ENCODE measurements at regions not wholly inside any gene's neighbourhood (a gene's known extent, or its start where the extent isn't known, plus 50 kb on each side); places are given as distances from the start of the nearest gene placed in this dataset.

- no peak for DNase-seq (ENCODE audit: low read depth)
These were observed 606.7 kb upstream of the PCDH20 start for GRCh38 chr13:62022369-62022768.

- no peak for DNase-seq (ENCODE audit: low read depth)
These were observed 604.2 kb upstream of the PCDH20 start for GRCh38 chr13:62019858-62020257.

GRCh38 chr13:62014299-62014698, 598.6 kb upstream of the PCDH20 start:
- no peak for DNase-seq (ENCODE audit: low read depth)

GRCh38 chr13:62003452-62003851, 587.8 kb upstream of the PCDH20 start:
- no peak for DNase-seq (ENCODE audit: low read depth)

GRCh38 chr13:61994174-61994573, 578.5 kb upstream of the PCDH20 start:
- DNase-seq (ENCODE audit: low read depth) = no peak

- DNase-seq (ENCODE audit: low read depth) = no peak
These were observed 574.3 kb upstream of the PCDH20 start for GRCh38 chr13:61989978-61990377.

GRCh38 chr13:61988810-61989209, 573.2 kb upstream of the PCDH20 start:
- DNase-seq (ENCODE audit: low read depth) = no peak

- DNase-seq (ENCODE audit: low read depth) = no peak
These were observed 559.4 kb upstream of the PCDH20 start for GRCh38 chr13:61975001-61975400.

- no peak for DNase-seq (ENCODE audit: low read depth)
These were observed 550.1 kb upstream of the PCDH20 start for GRCh38 chr13:61965756-61966155.

GRCh38 chr13:61960981-61961380, 545.3 kb upstream of the PCDH20 start:
- DNase-seq (ENCODE audit: low read depth) = no peak

GRCh38 chr13:61954092-61954491, 538.4 kb upstream of the PCDH20 start:
- DNase-seq (ENCODE audit: low read depth) = no peak

GRCh38 chr13:61950828-61951227, 535.2 kb upstream of the PCDH20 start:
- DNase-seq (ENCODE audit: low read depth) = no peak

GRCh38 chr13:61944329-61944929, 528.8 kb upstream of the PCDH20 start:
- no peak for DNase-seq (ENCODE audit: low read depth)

GRCh38 chr13:61935710-61936109, 520.1 kb upstream of the PCDH20 start:
- no peak for DNase-seq (ENCODE audit: low read depth)

GRCh38 chr13:61927648-61928047, 512.0 kb upstream of the PCDH20 start:
- no peak for DNase-seq (ENCODE audit: low read depth)

- no peak for DNase-seq (ENCODE audit: low read depth)
These were observed 503.2 kb upstream of the PCDH20 start for GRCh38 chr13:61918841-61919240.

- DNase-seq (ENCODE audit: low read depth) = no peak
These were observed 500.8 kb upstream of the PCDH20 start for GRCh38 chr13:61916483-61916882.

GRCh38 chr13:61913183-61913582, 497.5 kb upstream of the PCDH20 start:
- no peak for DNase-seq (ENCODE audit: low read depth)

GRCh38 chr13:61908906-61909615, 493.4 kb upstream of the PCDH20 start:
- no peak for DNase-seq (ENCODE audit: low read depth)

- no peak for DNase-seq (ENCODE audit: low read depth)
These were observed 489.4 kb upstream of the PCDH20 start for GRCh38 chr13:61905054-61905453.

- no peak for DNase-seq (ENCODE audit: low read depth)
These were observed 486.4 kb upstream of the PCDH20 start for GRCh38 chr13:61901946-61902541.

GRCh38 chr13:61900033-61900432, 484.4 kb upstream of the PCDH20 start:
- DNase-seq (ENCODE audit: low read depth) = no peak

- no peak for DNase-seq (ENCODE audit: low read depth)
These were observed 482.6 kb upstream of the PCDH20 start for GRCh38 chr13:61898207-61898606.

- DNase-seq (ENCODE audit: low read depth) = no peak
These were observed 475.8 kb upstream of the PCDH20 start for GRCh38 chr13:61891401-61891800.
